GM12878 (cell line): ENCODE measurements at regions not wholly inside any gene's neighbourhood (a gene's known extent, or its start where the extent isn't known, plus 50 kb on each side); places are given as distances from the start of the nearest gene placed in this dataset.

Experiments
- ATAC-seq: fragments of 200-7000 bp; cut with Tn5 transposase; 3 replicates; pipeline ENCODE4 v1.9.1; 2020; ENCODE audit warnings: mild to moderate bottlenecking, moderate library complexity
- BruUV-seq: library from RNA; stranded (reverse); fragments of 400-500 nt; replicated peaks from 2 replicates; lab custom pipeline; 2021; lab: Mats Ljungman, UMichigan
- CTCF ChIA-PET: fragments of 300-600 bp; sonication (Branson Sonifier 250); formaldehyde crosslinking; extraction: SDS; loops from one replicate; lab custom pipeline; 2021; ENCODE audit warnings: inconsistent platforms; lab: Yijun Ruan, JAX
- POLR2A ChIA-PET: fragments of 350-600 bp; formaldehyde crosslinking; extraction: SDS; loops from one replicate; lab custom pipeline; 2021; ENCODE audit warnings: inconsistent platforms; lab: Charles Lee
- RAD21 ChIA-PET: fragments of 300-600 bp; sonication (Branson Sonifier 250); formaldehyde crosslinking; loops from one replicate; lab custom pipeline; 2023; ENCODE audit warnings: antibody characterized with exemption; ENCODE audit not compliant: unreplicated experiment; lab: Charles Lee
- SMC1A ChIA-PET: fragments of 300-600 bp; sonication (Branson Sonifier 250); formaldehyde crosslinking; loops from one replicate; lab custom pipeline; 2023; ENCODE audit not compliant: unreplicated experiment, uncharacterized antibody; lab: Charles Lee
- DNase-seq: peaks from one replicate; pipeline ENCODE4 v3.0.0-alpha.2; 2011; ENCODE audit warnings: low read depth, low spot score
- FAIRE-seq: peaks from 3 replicates; lab custom pipeline; 2011; peaks lifted over from hg19 to GRCh38; lab: Jason Lieb, UNC
- H2AFZ ChIP-seq: 2 replicates; pipeline ENCODE4 v1.6.0; 2011; ENCODE audit warnings: low read depth, low read length, control low read depth; ENCODE audit not compliant: control insufficient read depth
- H3K27ac ChIP-seq: 2 replicates; pipeline ENCODE4 v1.5.1; 2011; ENCODE audit warnings: control low read depth; ENCODE audit not compliant: control insufficient read depth, insufficient read depth
- H3K27me3 ChIP-seq, 2 experiments: replicated peaks in 1 of 2; 2 replicates each; pipeline versions ENCODE4 v1.6.0 to v1.6.1; 2011; ENCODE audit warnings: low read length in 1 of 2; ENCODE audit not compliant: control insufficient read depth in 2 of 2, insufficient read depth in 2 of 2
- H3K36me3 ChIP-seq, 2 experiments: 2 replicates each; pipeline ENCODE4 v1.5.1; 2011; ENCODE audit warnings: low read length in 1 of 2; ENCODE audit not compliant: control insufficient read depth in 2 of 2, insufficient read depth in 2 of 2
- H3K4me1 ChIP-seq: 2 replicates; pipeline ENCODE4 v1.6.1; 2011; ENCODE audit warnings: mild to moderate bottlenecking, low read length, moderate library complexity, mixed read lengths; ENCODE audit not compliant: control insufficient read depth, insufficient read depth
- H3K4me2 ChIP-seq: 2 replicates; pipeline ENCODE4 v1.6.0; 2011; ENCODE audit warnings: control low read depth; ENCODE audit not compliant: control insufficient read depth, insufficient read depth
- H3K4me3 ChIP-seq: fragments of 200-600 bp; sonication (generic); 2 replicates; pipeline ENCODE4 v1.5.1; 2016
- H3K79me2 ChIP-seq: 2 replicates; pipeline ENCODE4 v1.6.0; 2011; ENCODE audit warnings: low read length; ENCODE audit not compliant: control insufficient read depth, insufficient read depth
- H3K9ac ChIP-seq: 2 replicates; pipeline ENCODE4 v1.8.0; 2011; ENCODE audit warnings: low read length, control low read depth, mixed read lengths; ENCODE audit not compliant: control insufficient read depth, insufficient read depth
- H3K9me3 ChIP-seq: replicated peaks from 3 replicates; pipeline ENCODE4 v1.5.1; 2011; ENCODE audit warnings: mild to moderate bottlenecking, low read length; ENCODE audit not compliant: control insufficient read depth, insufficient read depth
- H4K20me1 ChIP-seq: 2 replicates; pipeline ENCODE4 v1.6.0; 2011; ENCODE audit not compliant: control insufficient read depth, insufficient read depth
- CREM ChIP-seq: IDR thresholded peaks from 2 replicates; pipeline ENCODE4 v1.6.1; 2014; ENCODE audit warnings: antibody characterized with exemption, low read depth
- ELK1 ChIP-seq: IDR thresholded peaks from 2 replicates; pipeline ENCODE4 v1.6.1; 2012; ENCODE audit warnings: low read depth, low read length, improper control_type of control experiment
- FOXM1 ChIP-seq: IDR thresholded peaks from 2 replicates; pipeline ENCODE4 v1.6.1; 2012; ENCODE audit warnings: low read depth, mild to moderate bottlenecking, inconsistent platforms, low read length, moderate library complexity
- GATAD2B ChIP-seq: fragments of 450-650 bp; conservative IDR thresholded peaks from 2 replicates; pipeline ENCODE4 v1.6.1; 2017; ENCODE audit warnings: low read depth, mild to moderate bottlenecking, moderate library complexity
- KAT2A ChIP-seq: conservative IDR thresholded peaks from 2 replicates; pipeline ENCODE4 v1.6.1; 2011; ENCODE audit warnings: low read depth, low read length; ENCODE audit not compliant: control insufficient read depth
- MEF2A ChIP-seq: IDR thresholded peaks from 2 replicates; pipeline ENCODE4 v1.6.1; 2011; ENCODE audit warnings: low read depth, mild to moderate bottlenecking, low read length, moderate library complexity; ENCODE audit not compliant: insufficient read depth
- MEF2B ChIP-seq: fragments of 450-650 bp; IDR thresholded peaks from 2 replicates; pipeline ENCODE4 v1.6.1; 2018; ENCODE audit warnings: mild to moderate bottlenecking, moderate library complexity; ENCODE audit not compliant: partially characterized antibody, poor library complexity, severe bottlenecking
- NFIC ChIP-seq: IDR thresholded peaks from 2 replicates; pipeline ENCODE4 v1.6.1; 2012; ENCODE audit warnings: low read depth, mild to moderate bottlenecking, inconsistent platforms, low read length, moderate library complexity
- NFXL1 ChIP-seq: fragments of 450-650 bp; IDR thresholded peaks from 2 replicates; pipeline ENCODE4 v1.6.1; 2017; ENCODE audit warnings: antibody characterized with exemption, mild to moderate bottlenecking, borderline replicate concordance
- RAD51 ChIP-seq: fragments of 450-650 bp; IDR thresholded peaks from 2 replicates; pipeline ENCODE4 v1.6.1; 2016; ENCODE audit warnings: moderate library complexity, mild to moderate bottlenecking, inconsistent platforms
- STAT1 ChIP-seq: fragments of 450-650 bp; conservative IDR thresholded peaks from 2 replicates; pipeline ENCODE4 v1.6.1; 2014; ENCODE audit warnings: antibody characterized with exemption, mild to moderate bottlenecking
- WRNIP1 ChIP-seq: IDR thresholded peaks from 2 replicates; pipeline ENCODE4 v1.6.1; 2011; ENCODE audit warnings: low read depth, low read length, improper control_type of control experiment, borderline replicate concordance
- ZBED1 ChIP-seq: IDR thresholded peaks from 2 replicates; pipeline ENCODE4 v1.6.1; 2016; ENCODE audit warnings: borderline replicate concordance
- ZNF207 ChIP-seq: fragments of 450-650 bp; IDR thresholded peaks from 2 replicates; pipeline ENCODE4 v1.6.1; 2014; ENCODE audit warnings: antibody characterized with exemption, mild to moderate bottlenecking, borderline replicate concordance
- ZNF217 ChIP-seq: fragments of 450-650 bp; IDR thresholded peaks from 2 replicates; pipeline ENCODE4 v1.6.1; 2017; ENCODE audit warnings: antibody characterized with exemption, mild to moderate bottlenecking
- ZNF384 ChIP-seq: IDR thresholded peaks from 2 replicates; pipeline ENCODE4 v1.6.1; 2012; ENCODE audit warnings: low read depth, mild to moderate bottlenecking, low read length, improper control_type of control experiment, borderline replicate concordance
- WGBS: methylation state at CpG from one replicate; pipeline ENCODE4 v1.1.6; 2016; ENCODE audit warnings: low lambda C conversion rate; ENCODE audit not compliant: insufficient replicate concordance, insufficient coverage; ENCODE audit errors: missing lambda C conversion rate; 5-methylcytosine and 5-hydroxymethylcytosine counted together
- in situ Hi-C: fragments of 300-500 bp; cut with MboI; formaldehyde crosslinking; loops from 9 replicates; pipeline ENCODE4 v1.14.3; 2018; ENCODE audit warnings: mixed read lengths
- intact Hi-C: fragments of 100-400 bp; cut with micrococcal nuclease; formaldehyde crosslinking; loops from one replicate; pipeline ENCODE4 v1.14.2; 2022; ENCODE audit not compliant: unreplicated experiment

GRCh38 chr20:51119914-51120313 lies 97.0 kb upstream of the KCNG1 start:
- Histone ChIP-seq H3K79me2 (no peaks in the 10 kb centered on the region), H3K9me3 (no peaks in the 10 kb centered on the region), H3K9ac (no peak overlapping the region), H3K27ac (no peak overlapping the region), H3K27me3 (peaks cover 4 to 9% of the 10 kb centered on the region in 2 experiments), H4K20me1 (no peaks in the 10 kb centered on the region), H3K4me3 (no peak overlapping the region), H3K4me2 (no peak overlapping the region), H2AFZ (no peak overlapping the region), H3K4me1 (no peaks in the 10 kb centered on the region), H3K36me3 (no peaks in the 10 kb centered on the region)
- BruUV-seq, result no TSS peak
- ChIA-PET SMC1A (no interaction called here), RAD21 (no interaction called here), POLR2A (no interaction called here), CTCF (no interaction called here)
- FAIRE-seq, result no peak
- in situ Hi-C loops, result no loop called here
- intact Hi-C loops, result no loop called here
- TF ChIP-seq MEF2B (no peak), ELK1 (no peak), CREM (no peak), RAD51 (no peak), WRNIP1 (no peak), FOXM1 (no peak), GATAD2B (no peak), STAT1 (no peak), ZNF217 (no peak), NFXL1 (no peak), ZNF384 (no peak), MEF2A (no peak), ZBED1 (no peak), NFIC (no peak), KAT2A (no peak), ZNF207 (no peak)
- DNase-seq, result no peak
- 29% methylated on average over 3 of the region's 3 CpGs for WGBS
- no peak for ATAC-seq
